Duodenal mucosa (tissue), 2 donors: ENCODE measurements at regions not wholly inside any gene's neighbourhood (a gene's known extent, or its start where the extent isn't known, plus 50 kb on each side); places are given as distances from the start of the nearest gene placed in this dataset.
"Not testable (repeated sequence)": the region's sequence is repeated elsewhere in the genome, so short reads cannot be mapped to it uniquely, and the experiment has no call there.

ENCODE experiments used
- H3K27ac ChIP-seq: one replicate; pipeline ENCODE4 v1.7.0; 2013; ENCODE audit warnings: low read depth, low read length
- H3K27me3 ChIP-seq, 2 donors: one replicate each; pipeline ENCODE4 v1.7.0; 2013; ENCODE audit warnings: low read length in 2 of 2, control low read depth in 1 of 2; ENCODE audit not compliant: insufficient read depth in 2 of 2, control insufficient read depth in 1 of 2
- H3K36me3 ChIP-seq, 2 donors: one replicate each; pipeline ENCODE4 v1.7.0; 2013; ENCODE audit warnings: low read length in 2 of 2, control low read depth in 1 of 2; ENCODE audit not compliant: insufficient read depth in 2 of 2, control insufficient read depth in 1 of 2
- H3K4me1 ChIP-seq, 2 donors: one replicate each; pipeline ENCODE4 v1.7.0; 2013; ENCODE audit warnings: low read length in 2 of 2, control low read depth in 1 of 2; ENCODE audit not compliant: insufficient read depth in 2 of 2, control insufficient read depth in 1 of 2
- H3K4me3 ChIP-seq, 2 donors: one replicate each; pipeline ENCODE4 v1.7.0; 2013; ENCODE audit warnings: low read length in 2 of 2, low read depth in 1 of 2
- H3K9ac ChIP-seq, 2 donors: one replicate each; pipeline ENCODE4 v1.7.0; 2013; ENCODE audit warnings: low read length in 2 of 2, low read depth in 1 of 2
- H3K9me3 ChIP-seq, 2 donors: one replicate each; pipeline ENCODE4 v1.7.0; 2013; ENCODE audit warnings: low read length in 2 of 2, control low read depth in 1 of 2; ENCODE audit not compliant: control insufficient read depth in 1 of 2

DNA sequence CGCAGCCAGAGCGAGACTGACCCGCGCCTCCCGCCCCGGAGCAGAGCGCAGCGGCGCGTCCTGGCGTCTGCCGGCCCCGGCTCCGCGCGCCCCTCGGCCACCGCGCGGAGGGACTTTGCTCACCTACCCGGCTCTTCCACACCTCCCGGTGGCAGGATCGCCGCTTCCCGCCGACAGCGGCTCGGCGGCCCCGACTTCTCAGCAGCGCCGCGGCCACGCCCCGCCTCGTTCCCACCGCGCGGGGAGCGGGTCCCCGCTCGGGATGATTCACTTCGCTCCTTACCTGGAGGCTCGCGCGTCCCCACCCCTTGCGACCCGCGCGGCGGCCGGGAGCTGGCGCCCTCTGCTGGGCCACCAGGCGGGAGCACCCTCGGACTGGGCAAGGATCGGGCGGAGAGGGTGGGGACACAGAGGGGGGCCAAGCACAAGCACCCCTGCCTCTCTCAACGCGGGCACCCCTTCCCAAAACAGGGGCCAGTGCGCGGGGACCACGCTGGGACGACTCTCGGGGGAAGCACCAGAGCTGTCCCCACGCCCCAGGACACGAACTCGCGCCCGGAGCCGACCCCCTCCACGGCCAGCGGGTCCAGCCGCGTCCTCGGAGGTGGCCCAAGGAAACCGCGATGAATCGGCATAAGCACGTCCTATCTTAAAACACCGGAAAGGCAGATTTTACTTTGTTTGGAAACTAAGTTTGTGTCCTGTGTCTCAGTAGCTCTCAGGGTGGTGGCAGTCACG, 101.0 kb upstream of the SVIL start:
- H3K9me3 ChIP-seq = no peaks in the 10 kb centered on the region
- peak overlapping the region; percentile 72 to 74 for H3K9ac ChIP-seq
- H3K4me3 ChIP-seq = peak overlapping the region; percentile 74 to 75
- H3K27ac ChIP-seq = peak overlapping the region; percentile 80
- peaks cover 11 to 20% of the 10 kb centered on the region in 2 donors for H3K4me1 ChIP-seq
- no peaks in the 10 kb centered on the region for H3K36me3 ChIP-seq
- H3K27me3 ChIP-seq = no peaks in the 10 kb centered on the region

DNA sequence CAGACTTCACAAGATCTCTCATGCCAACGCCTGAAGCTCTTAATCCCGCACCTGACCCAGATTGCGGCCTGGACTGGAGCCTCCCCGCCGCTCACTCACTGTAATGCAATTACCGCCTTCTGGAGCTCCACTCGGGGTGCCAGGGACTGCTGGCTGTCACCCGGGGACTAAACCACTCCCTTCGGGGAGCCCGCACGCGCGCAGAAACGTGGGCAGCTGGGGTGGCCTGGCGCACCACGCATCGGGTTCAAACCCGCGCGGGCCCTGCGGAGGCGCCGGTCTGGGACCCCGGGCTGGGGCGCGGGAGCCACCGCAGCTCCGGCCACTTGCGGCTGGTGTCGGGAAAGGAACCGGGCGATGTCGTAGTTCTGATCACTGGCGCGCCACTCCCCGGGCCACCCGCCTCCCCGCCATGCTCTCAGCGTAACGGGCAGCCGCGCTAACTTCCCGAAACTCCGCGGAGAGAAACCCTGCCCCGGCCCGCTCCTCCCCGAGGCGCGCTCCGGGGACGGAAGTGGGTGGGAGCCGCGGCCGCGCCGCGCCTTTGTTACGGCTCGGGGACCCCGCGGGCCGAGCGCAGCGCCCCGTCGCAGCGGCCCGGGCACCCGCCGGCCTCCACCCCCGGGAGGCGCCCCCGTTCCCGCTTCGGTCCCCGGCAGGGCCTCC, 100.3 kb upstream of the SVIL start:
- peaks cover 11 to 20% of the 10 kb centered on the region in 2 donors for H3K4me1 ChIP-seq
- peak overlapping the region; percentile 80 for H3K27ac ChIP-seq

DNA sequence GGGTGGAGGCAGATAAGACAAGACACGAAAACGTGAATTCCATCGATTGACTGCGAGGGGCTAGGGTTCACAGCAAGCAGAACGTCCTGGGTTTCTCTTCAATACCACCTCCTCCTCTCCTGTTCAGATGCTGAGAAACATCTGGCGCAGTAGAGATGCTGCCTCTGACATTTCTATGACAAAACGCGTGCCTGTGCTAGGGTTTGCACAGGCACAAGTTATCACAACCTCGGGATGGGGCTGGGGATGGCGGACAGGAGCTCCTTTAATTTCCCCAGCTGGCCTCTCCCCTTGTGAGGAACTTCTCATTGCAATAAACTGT, 99.8 kb upstream of the SVIL start:
- Histone ChIP-seq H3K9me3 (no peaks in the 10 kb centered on the region), H3K27ac (no peak overlapping the region), H3K36me3 (no peaks in the 10 kb centered on the region), H3K9ac (peak overlapping the region; percentile 63 to 67), H3K4me1 (peaks cover 11 to 20% of the 10 kb centered on the region in 2 donors), H3K4me3 (peak overlapping the region; percentile 74 to 75), H3K27me3 (no peaks in the 10 kb centered on the region)

More for the DNA sequence above, 100.3 kb upstream of the SVIL start:
- no peaks in the 10 kb centered on the region for H3K27me3 ChIP-seq
- H3K9me3 ChIP-seq = no peaks in the 10 kb centered on the region
- H3K9ac ChIP-seq = peak overlapping the region; percentile 63 to 72
- H3K36me3 ChIP-seq = no peaks in the 10 kb centered on the region
- H3K4me3 ChIP-seq = peak overlapping the region; percentile 74 to 75

DNA sequence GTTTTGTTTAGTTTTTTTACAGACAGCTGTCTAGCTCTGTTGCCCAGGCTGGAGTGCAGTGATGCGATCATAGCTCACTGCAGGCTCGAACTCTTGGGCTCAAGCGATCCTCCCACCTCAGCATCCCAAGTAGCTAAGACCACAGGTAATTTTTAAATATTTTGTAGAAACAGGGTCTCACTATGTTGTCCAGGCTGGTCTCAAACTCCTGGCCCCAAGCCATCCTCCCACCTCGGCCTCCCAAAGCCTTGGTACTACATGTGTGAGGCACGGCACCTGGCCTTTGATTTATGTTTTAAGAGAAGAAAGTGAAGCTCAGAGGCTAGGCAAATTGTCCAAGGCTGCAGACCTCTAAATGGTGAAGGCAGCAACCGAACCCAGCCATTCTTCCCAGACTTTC, 98.6 kb upstream of the SVIL start:
- Histone ChIP-seq H3K9me3 (no peaks in the 10 kb centered on the region), H3K27ac (no peak overlapping the region), H3K9ac (no peak overlapping the region), H3K4me3 (no peak overlapping the region), H3K36me3 (no peaks in the 10 kb centered on the region), H3K27me3 (no peaks in the 10 kb centered on the region), H3K4me1 (peaks cover 16 to 26% of the 10 kb centered on the region in 2 donors)

DNA sequence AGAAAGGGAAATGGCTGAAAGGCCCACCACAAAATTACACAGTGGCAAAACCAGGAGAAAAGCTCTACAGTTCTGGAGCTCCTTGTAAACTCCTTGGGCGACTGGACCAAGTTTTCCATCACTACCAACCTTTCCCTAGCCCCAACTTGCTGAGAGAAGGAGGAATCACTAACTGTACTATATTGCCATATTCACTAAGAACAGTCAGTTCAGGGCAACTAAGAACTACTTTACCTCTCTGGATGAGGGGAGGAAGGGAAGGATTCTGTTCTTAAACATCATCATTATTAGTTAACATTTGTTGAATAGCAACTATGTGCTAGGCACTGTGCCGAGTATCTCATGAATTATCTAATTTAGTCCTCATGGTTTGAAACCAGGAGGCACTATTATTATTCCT, 98.1 kb upstream of the SVIL start:
- Histone ChIP-seq H3K4me1 (peaks cover 16 to 26% of the 10 kb centered on the region in 2 donors), H3K27me3 (no peaks in the 10 kb centered on the region), H3K27ac (no peak overlapping the region), H3K9me3 (no peaks in the 10 kb centered on the region), H3K4me3 (no peak overlapping the region), H3K36me3 (no peaks in the 10 kb centered on the region), H3K9ac (no peak overlapping the region)

DNA sequence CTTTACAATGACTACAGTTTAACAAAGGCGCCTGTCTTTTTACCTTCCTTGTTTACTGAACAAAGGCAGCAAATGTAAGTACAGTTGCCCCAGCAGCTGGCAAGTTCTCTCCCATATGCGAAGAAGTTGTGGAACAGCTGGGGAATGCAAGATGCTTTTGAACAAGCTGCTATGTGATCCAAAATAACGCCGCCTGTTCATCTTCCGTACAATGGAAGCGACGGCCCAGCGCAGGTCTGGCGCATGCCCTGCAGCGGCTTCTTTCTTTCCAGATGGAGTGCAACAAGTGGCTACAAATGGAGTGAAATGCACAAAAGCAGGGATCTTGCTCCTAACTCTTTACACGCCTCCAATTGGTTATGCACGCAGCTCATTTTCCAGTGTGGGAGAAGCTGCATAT, 97.0 kb upstream of the SVIL start:
- Histone ChIP-seq H3K27me3 (no peaks in the 10 kb centered on the region), H3K9ac (no peak overlapping the region), H3K36me3 (no peaks in the 10 kb centered on the region), H3K4me3 (no peak overlapping the region), H3K9me3 (no peaks in the 10 kb centered on the region), H3K4me1 (peaks cover 16 to 26% of the 10 kb centered on the region in 2 donors), H3K27ac (no peak overlapping the region)

DNA sequence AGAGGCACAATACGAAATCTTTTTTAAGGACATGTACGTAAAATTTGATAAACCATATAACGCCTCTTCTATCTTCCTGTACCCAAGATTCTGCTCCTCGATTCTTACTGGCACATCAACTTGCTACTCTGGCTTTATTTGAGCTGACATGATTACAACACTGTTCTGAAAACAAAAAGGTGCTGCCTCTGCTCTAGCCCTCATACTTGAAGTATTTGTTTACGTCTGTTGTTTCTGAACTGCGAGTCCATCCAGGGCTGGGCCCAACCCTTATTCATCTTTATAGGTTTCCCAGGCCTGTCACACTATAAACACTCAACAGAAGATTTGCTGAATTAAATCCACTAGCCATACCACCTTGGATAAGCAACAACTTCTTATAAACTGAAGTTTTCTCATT, 96.2 kb upstream of the SVIL start:
- no peak overlapping the region for H3K27ac ChIP-seq
- H3K4me3 ChIP-seq = no peak overlapping the region
- no peaks in the 10 kb centered on the region for H3K36me3 ChIP-seq
- no peaks in the 10 kb centered on the region for H3K9me3 ChIP-seq
- no peak overlapping the region for H3K9ac ChIP-seq
- H3K4me1 ChIP-seq = peaks cover 16 to 21% of the 10 kb centered on the region in 2 donors
- H3K27me3 ChIP-seq = no peaks in the 10 kb centered on the region

DNA sequence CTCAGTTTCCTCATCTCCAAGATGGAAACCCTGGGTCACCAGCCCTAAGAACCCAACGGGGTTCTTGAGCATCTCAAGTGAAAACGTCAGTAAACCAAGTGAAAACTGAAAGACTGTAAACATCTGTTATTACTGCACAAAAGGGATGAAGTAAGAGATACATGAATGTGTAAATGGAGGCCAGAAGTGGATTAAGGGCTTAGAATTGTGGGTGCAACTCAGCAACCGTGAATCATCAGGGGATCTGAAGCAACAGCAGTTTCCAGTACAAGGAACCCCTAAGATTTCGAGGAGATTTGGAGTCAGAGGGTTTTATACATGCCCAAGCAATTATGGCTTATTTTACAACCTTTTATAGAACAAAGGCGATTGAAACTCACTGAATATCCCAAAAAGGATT, 95.7 kb upstream of the SVIL start:
- H3K4me3 ChIP-seq = no peak overlapping the region
- no peak overlapping the region for H3K9ac ChIP-seq
- H3K4me1 ChIP-seq = peaks cover 19 to 22% of the 10 kb centered on the region in 2 donors
- no peaks in the 10 kb centered on the region for H3K36me3 ChIP-seq
- no peak overlapping the region for H3K27ac ChIP-seq
- H3K27me3 ChIP-seq = no peaks in the 10 kb centered on the region
- no peaks in the 10 kb centered on the region for H3K9me3 ChIP-seq

DNA sequence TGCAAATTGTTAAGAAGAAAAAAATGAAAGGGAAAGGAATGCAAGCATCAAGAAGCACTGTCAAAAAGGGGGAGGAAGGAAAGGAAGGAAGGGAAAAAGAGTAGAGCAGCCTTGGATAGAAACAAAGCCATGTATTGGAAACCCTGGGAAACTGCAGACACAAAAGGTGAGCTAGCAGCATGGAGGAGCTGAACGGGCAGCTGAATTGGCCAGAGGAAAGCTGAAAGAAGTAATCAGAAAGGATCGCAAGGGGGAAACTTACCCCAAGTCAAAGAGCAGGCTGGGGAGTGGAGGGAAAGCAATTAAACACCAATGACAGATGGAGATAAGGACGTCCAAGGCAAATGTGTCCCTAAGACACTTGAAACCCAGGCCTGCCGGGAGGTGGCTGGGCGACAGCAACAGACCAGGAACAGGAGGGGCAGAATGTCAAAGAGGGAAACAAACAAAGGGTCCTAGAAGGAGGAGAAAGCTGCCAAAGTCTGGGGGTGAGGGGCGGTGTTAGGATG, 93.8 kb upstream of the SVIL start:
- Histone ChIP-seq H3K27ac (no peak overlapping the region), H3K4me1 (peaks cover 15 to 19% of the 10 kb centered on the region in 2 donors), H3K9ac (no peak overlapping the region), H3K9me3 (no peaks in the 10 kb centered on the region), H3K4me3 (no peak overlapping the region), H3K36me3 (no peaks in the 10 kb centered on the region), H3K27me3 (no peaks in the 10 kb centered on the region)

DNA sequence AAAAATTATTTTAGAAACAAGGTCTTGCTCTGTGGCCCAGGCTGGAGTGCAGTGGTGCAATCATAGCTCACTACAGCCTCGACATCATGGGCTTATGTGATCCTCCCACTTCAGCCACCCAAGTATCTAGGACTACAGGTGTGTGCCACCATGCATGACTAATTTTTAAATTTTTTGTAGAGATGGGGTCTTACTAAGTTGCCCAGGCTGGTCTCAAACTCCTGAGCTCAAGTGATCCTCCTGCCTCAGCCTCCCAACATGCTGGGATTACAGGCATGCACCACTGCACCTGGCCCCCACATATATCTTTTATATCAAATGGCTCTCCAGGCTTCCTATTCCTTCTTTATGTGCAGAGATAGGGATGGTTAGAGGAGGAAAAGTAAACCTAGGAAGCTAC, 91.2 kb upstream of the SVIL start:
- H3K36me3 ChIP-seq, H3K9ac ChIP-seq, H3K27me3 ChIP-seq, H3K27ac ChIP-seq, H3K9me3 ChIP-seq, H3K4me3 ChIP-seq: not testable (repeated sequence)
- peaks cover 15 to 19% of the 10 kb centered on the region in 2 donors for H3K4me1 ChIP-seq
